ENCODE measurements at regions not wholly inside any gene's neighbourhood (a gene's known extent, or its start where the extent isn't known, plus 50 kb on each side); places are given as distances from the start of the nearest gene placed in this dataset.

DNA sequence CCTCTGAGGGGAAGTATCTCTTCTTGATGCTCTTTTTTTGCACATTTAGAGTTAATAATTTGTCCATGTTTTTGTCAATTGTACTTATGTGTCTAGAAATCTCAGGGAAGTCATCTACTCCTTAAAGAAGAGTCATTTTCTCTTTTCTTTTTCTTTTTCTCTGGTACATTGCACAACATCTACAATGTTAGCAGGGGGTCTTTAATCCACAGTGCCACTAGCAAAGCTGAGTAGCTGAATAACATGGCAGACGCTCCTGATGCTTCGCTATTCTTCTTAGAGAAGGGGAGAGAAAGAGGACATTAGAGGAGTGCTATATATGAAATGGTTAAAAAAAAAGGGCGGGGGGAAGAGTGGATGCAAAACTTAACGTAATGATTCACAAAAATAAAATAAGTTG lies 399.6 kb upstream of the CWC22 start:
- no peak for TF ChIP-seq CTCF (IDR thresholded peaks at IDR 0.05)
- no peak overlapping the region for H3K4me3 Mint-ChIP-seq (ENCODE audit: unreplicated experiment)
- H3K27ac Mint-ChIP-seq (ENCODE audit: unreplicated experiment): no peak overlapping the region
- H3K9me3 Mint-ChIP-seq (ENCODE audit: unreplicated experiment): no peaks in the 10 kb centered on the region
- peaks cover 9% of the 10 kb centered on the region for H3K4me1 Mint-ChIP-seq (ENCODE audit: unreplicated experiment)
- no peaks in the 10 kb centered on the region for H3K27me3 Mint-ChIP-seq (ENCODE audit: unreplicated experiment)
- no peak for DNase-seq (ENCODE audit: extremely low spot score, unreplicated experiment)
- H3K36me3 Mint-ChIP-seq (ENCODE audit: unreplicated experiment): no peaks in the 10 kb centered on the region

- Mint-ChIP-seq H3K36me3 (ENCODE audit: unreplicated experiment) (no peaks in the 10 kb centered on the region), H3K4me1 (ENCODE audit: unreplicated experiment) (no peaks in the 10 kb centered on the region), H3K27me3 (ENCODE audit: unreplicated experiment) (no peaks in the 10 kb centered on the region), H3K4me3 (ENCODE audit: unreplicated experiment) (no peak overlapping the region), H3K9me3 (ENCODE audit: unreplicated experiment) (no peaks in the 10 kb centered on the region), H3K27ac (ENCODE audit: unreplicated experiment) (no peak overlapping the region)
- TF ChIP-seq CTCF (IDR thresholded peaks at IDR 0.05): no peak
- DNase-seq (ENCODE audit: extremely low spot score, unreplicated experiment): no peak
These were observed 398.4 kb upstream of the CWC22 start for GRCh38 chr2:180405520-180405919.

GRCh38 chr2:180394305-180394704 lies 387.2 kb upstream of the CWC22 start:
- Mint-ChIP-seq H3K27ac (ENCODE audit: unreplicated experiment) (no peak overlapping the region), H3K36me3 (ENCODE audit: unreplicated experiment) (peaks cover 5% of the 10 kb centered on the region), H3K4me3 (ENCODE audit: unreplicated experiment) (no peak overlapping the region), H3K4me1 (ENCODE audit: unreplicated experiment) (no peaks in the 10 kb centered on the region), H3K9me3 (ENCODE audit: unreplicated experiment) (peaks cover 52% of the 10 kb centered on the region), H3K27me3 (ENCODE audit: unreplicated experiment) (no peaks in the 10 kb centered on the region)
- TF ChIP-seq CTCF (IDR thresholded peaks at IDR 0.05): no peak
- DNase-seq (ENCODE audit: extremely low spot score, unreplicated experiment): no peak

DNA sequence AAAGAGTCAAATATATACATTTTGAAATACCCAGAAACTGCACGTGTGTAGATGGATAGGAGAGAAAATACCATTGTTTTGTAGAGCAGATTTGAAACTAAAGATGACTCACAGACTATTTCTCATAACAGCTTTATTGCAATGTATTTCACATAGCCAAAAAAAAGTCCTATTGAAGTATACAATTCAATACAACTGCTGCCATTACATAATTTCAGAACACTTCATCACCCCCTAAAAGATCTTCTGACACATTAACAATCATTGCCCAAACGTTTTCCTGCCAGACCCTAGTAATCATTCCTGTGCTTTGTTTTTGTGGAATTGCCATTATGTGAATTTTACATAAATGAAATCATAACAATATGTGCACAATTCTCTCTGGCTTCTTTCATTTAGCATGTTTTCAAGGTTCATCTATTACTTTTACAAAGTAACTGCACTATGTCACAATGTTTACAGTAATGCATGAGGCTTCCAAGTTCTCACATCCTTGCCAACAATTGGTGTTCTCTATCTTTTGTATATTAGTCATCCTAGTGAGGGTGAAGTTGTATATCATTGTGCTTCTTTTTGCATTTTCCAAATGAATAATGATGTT lies 378.6 kb upstream of the CWC22 start:
- no peak for DNase-seq (ENCODE audit: extremely low spot score, unreplicated experiment)
- no peak for TF ChIP-seq CTCF (IDR thresholded peaks at IDR 0.05)
- Mint-ChIP-seq H3K27ac (ENCODE audit: unreplicated experiment) (no peak overlapping the region), H3K9me3 (ENCODE audit: unreplicated experiment) (peaks cover 25% of the 10 kb centered on the region), H3K4me1 (ENCODE audit: unreplicated experiment) (no peaks in the 10 kb centered on the region), H3K27me3 (ENCODE audit: unreplicated experiment) (no peaks in the 10 kb centered on the region), H3K4me3 (ENCODE audit: unreplicated experiment) (no peak overlapping the region), H3K36me3 (ENCODE audit: unreplicated experiment) (no peaks in the 10 kb centered on the region)

GRCh38 chr2:180376066-180376465 lies 369.0 kb upstream of the CWC22 start:
- Mint-ChIP-seq H3K9me3 (ENCODE audit: unreplicated experiment) (peaks cover 9% of the 10 kb centered on the region), H3K4me3 (ENCODE audit: unreplicated experiment) (no peak overlapping the region), H3K27me3 (ENCODE audit: unreplicated experiment) (no peaks in the 10 kb centered on the region), H3K4me1 (ENCODE audit: unreplicated experiment) (peaks cover 5% of the 10 kb centered on the region), H3K36me3 (ENCODE audit: unreplicated experiment) (no peaks in the 10 kb centered on the region), H3K27ac (ENCODE audit: unreplicated experiment) (no peak overlapping the region)
- no peak for TF ChIP-seq CTCF (IDR thresholded peaks at IDR 0.05)
- no peak for DNase-seq (ENCODE audit: extremely low spot score, unreplicated experiment)

Measured in osteocyte (in vitro differentiated cells).